SK-N-SH (cell line): ENCODE measurements at regions not wholly inside any gene's neighbourhood (a gene's known extent, or its start where the extent isn't known, plus 50 kb on each side); places are given as distances from the start of the nearest gene placed in this dataset.

Experiments
- CTCF ChIA-PET: fragments of 300-600, 350-600 bp; formaldehyde crosslinking; extraction: SDS; loops from one replicate; lab custom pipeline; 2021; lab: Yijun Ruan, JAX
- POLR2A ChIA-PET: fragments of 350-600 bp; sonication (Branson Sonifier 250); formaldehyde crosslinking; extraction: SDS; loops from one replicate; lab custom pipeline; 2020; ENCODE audit warnings: antibody characterized with exemption, inconsistent platforms; lab: Yijun Ruan, JAX
- DNase-seq: peaks from one replicate; pipeline ENCODE4 v3.0.0; 2012
- H2AFZ ChIP-seq: fragments of 200-600 bp; sonication (generic); 2 replicates; pipeline ENCODE4 v1.8.1; 2016; ENCODE audit warnings: antibody characterized with exemption, mild to moderate bottlenecking, low read depth
- H3F3A ChIP-seq: fragments of 200-600 bp; sonication (generic); replicated peaks from 2 replicates; pipeline ENCODE3; 2016; ENCODE audit warnings: antibody characterized with exemption, mild to moderate bottlenecking; ENCODE audit not compliant: insufficient read depth
- H3K27ac ChIP-seq, 2 experiments: fragments of 200-500 bp in 1 of 2; fragments of 200-600 bp in 1 of 2; sonication (Bioruptor generic) in 1 of 2; sonication (generic), shearing (Covaris generic) in 1 of 2; 2 replicates each; pipeline versions ENCODE4 v1.5.1 to v1.6.1; 2014 to 2016; ENCODE audit warnings: low read depth in 2 of 2, inconsistent platforms in 1 of 2, low read length in 1 of 2, mild to moderate bottlenecking in 1 of 2, mixed read lengths in 1 of 2
- H3K27me3 ChIP-seq: fragments of 200-600 bp; sonication (generic), shearing (Covaris generic); 2 replicates; pipeline ENCODE4 v1.6.1; 2016; ENCODE audit warnings: mixed run types; ENCODE audit not compliant: insufficient read depth
- H3K36me3 ChIP-seq, 2 experiments: fragments of 200-500 bp in 1 of 2; fragments of 200-600 bp in 1 of 2; sonication (Bioruptor generic) in 1 of 2; sonication (generic) in 1 of 2; replicated peaks in 1 of 2; 2 replicates each; pipeline versions ENCODE3 to v1.5.1; 2014 to 2016; ENCODE audit warnings: low read length in 1 of 2, mild to moderate bottlenecking in 1 of 2; ENCODE audit not compliant: insufficient read depth in 2 of 2, control insufficient read depth in 1 of 2
- H3K4me1 ChIP-seq, 2 experiments: fragments of 200-500 bp in 1 of 2; fragments of 200-600 bp in 1 of 2; sonication (Bioruptor generic) in 1 of 2; sonication (generic), shearing (Covaris generic) in 1 of 2; 2 replicates each; pipeline versions ENCODE4 v1.5.1 to v1.6.1; 2014 to 2016; ENCODE audit warnings: low read depth in 1 of 2, low read length in 1 of 2, mixed run types in 1 of 2; ENCODE audit not compliant: insufficient read depth in 2 of 2, control insufficient read depth in 1 of 2
- H3K4me2 ChIP-seq: fragments of 200-600 bp; sonication (generic), shearing (Covaris generic); 2 replicates; pipeline ENCODE4 v1.6.1; 2017; ENCODE audit warnings: mixed run types
- H3K4me3 ChIP-seq, 2 experiments: fragments of 200-500 bp in 1 of 2; fragments of 200-600 bp in 1 of 2; sonication (Bioruptor generic) in 1 of 2; sonication (generic), shearing (Covaris generic) in 1 of 2; 2 replicates each; pipeline versions ENCODE4 v1.5.1 to v1.8.1; 2014 to 2016; ENCODE audit warnings: low read depth in 2 of 2, inconsistent platforms in 1 of 2, low read length in 1 of 2, mild to moderate bottlenecking in 1 of 2, mixed read lengths in 1 of 2, moderate library complexity in 1 of 2
- H3K79me2 ChIP-seq: fragments of 200-600 bp; sonication (generic); 2 replicates; pipeline ENCODE4 v1.8.1; 2017; ENCODE audit warnings: mild to moderate bottlenecking; ENCODE audit not compliant: insufficient read depth
- H3K9ac ChIP-seq: fragments of 200-600 bp; sonication (generic); 2 replicates; pipeline ENCODE4 v1.6.1; 2017; ENCODE audit warnings: mixed run types
- H3K9me2 ChIP-seq: fragments of 200-600 bp; sonication (generic); 2 replicates; pipeline ENCODE4 v1.6.1; 2017; ENCODE audit warnings: mixed run types
- H3K9me3 ChIP-seq: fragments of 200-600 bp; sonication (generic); 2 replicates; pipeline ENCODE4 v1.6.1; 2017; ENCODE audit warnings: mixed run types, mild to moderate bottlenecking, moderate library complexity
- H4K20me1 ChIP-seq: fragments of 200-600 bp; sonication (generic); 2 replicates; pipeline ENCODE4 v1.6.1; 2017; ENCODE audit warnings: mild to moderate bottlenecking, mixed run types; ENCODE audit not compliant: insufficient read depth
- ELF1 ChIP-seq: IDR thresholded peaks from 2 replicates; pipeline ENCODE4 v1.4.0; 2012
- EZH2phosphoT487 ChIP-seq: fragments of 200-600 bp; sonication (generic); IDR thresholded peaks from 2 replicates; pipeline ENCODE4 v1.6.1; 2017; ENCODE audit warnings: low read depth, mixed run types, mild to moderate bottlenecking, antibody characterized with exemption, moderate library complexity, borderline replicate concordance
- FOXJ3 ChIP-seq: sonication (generic); formaldehyde crosslinking; IDR thresholded peaks from 2 replicates; pipeline ENCODE4 v1.5.1; 2020; ENCODE audit warnings: mild to moderate bottlenecking, missing genetic modification reagents
- FOXM1 ChIP-seq: IDR thresholded peaks from 2 replicates; pipeline ENCODE4 v1.4.0; 2012; ENCODE audit warnings: low read depth, mild to moderate bottlenecking
- GABPA ChIP-seq: IDR thresholded peaks from 2 replicates; pipeline ENCODE4 v1.4.0; 2012; ENCODE audit warnings: low read depth, mild to moderate bottlenecking
- GATA2 ChIP-seq: sonication (generic); formaldehyde crosslinking; IDR thresholded peaks from 2 replicates; pipeline ENCODE4 v1.5.0; 2020; ENCODE audit warnings: mild to moderate bottlenecking, missing genetic modification reagents
- MEF2A ChIP-seq: IDR thresholded peaks from 2 replicates; pipeline ENCODE4 v1.4.0; 2012; ENCODE audit warnings: low read depth, borderline replicate concordance
- MXI1 ChIP-seq: IDR thresholded peaks from 2 replicates; pipeline ENCODE4 v1.6.1; 2012; ENCODE audit warnings: mild to moderate bottlenecking, low read depth, low read length, improper control_type of control experiment
- NFIC ChIP-seq: IDR thresholded peaks from 2 replicates; pipeline ENCODE4 v1.4.0; 2012; ENCODE audit warnings: borderline replicate concordance
- POLR2AphosphoS5 ChIP-seq: IDR thresholded peaks from 2 replicates; pipeline ENCODE4 v1.6.1; 2012; ENCODE audit warnings: low read depth, low read length
- RCOR1 ChIP-seq: fragments of 150-350 bp; IDR thresholded peaks from 2 replicates; pipeline ENCODE4 v1.6.1; 2017; ENCODE audit warnings: antibody characterized with exemption, low read length
- SIN3A ChIP-seq: IDR thresholded peaks from 2 replicates; pipeline ENCODE4 v1.6.1; 2012; ENCODE audit warnings: low read depth, mild to moderate bottlenecking, low read length, moderate library complexity, borderline replicate concordance
- SMC3 ChIP-seq: IDR thresholded peaks from 2 replicates; pipeline ENCODE4 v1.6.1; 2012; ENCODE audit warnings: low read depth, low read length, improper control_type of control experiment
- WGBS: methylation state at CpG from one replicate; pipeline ENCODE4 v1.1.6; 2017; ENCODE audit warnings: low lambda C conversion rate; 5-methylcytosine and 5-hydroxymethylcytosine counted together
- TF ChIP-seq, protein P1 (sequence below): IDR thresholded peaks from 2 replicates; pipeline ENCODE4 v1.6.1; 2012; ENCODE audit warnings: mild to moderate bottlenecking, low read depth, low read length, moderate library complexity
- TF ChIP-seq, protein P2 (sequence below): IDR thresholded peaks from 2 replicates; pipeline ENCODE4 v1.4.0; 2012; ENCODE audit warnings: low read depth, borderline replicate concordance
- TF ChIP-seq, protein P3 (sequence below): IDR thresholded peaks from 2 replicates; pipeline ENCODE4 v1.4.0; 2012; ENCODE audit warnings: low read depth
- TF ChIP-seq, protein P4 (sequence below): IDR thresholded peaks from 2 replicates; pipeline ENCODE4 v1.4.0; 2012; ENCODE audit warnings: low read depth, borderline replicate concordance

DNA sequence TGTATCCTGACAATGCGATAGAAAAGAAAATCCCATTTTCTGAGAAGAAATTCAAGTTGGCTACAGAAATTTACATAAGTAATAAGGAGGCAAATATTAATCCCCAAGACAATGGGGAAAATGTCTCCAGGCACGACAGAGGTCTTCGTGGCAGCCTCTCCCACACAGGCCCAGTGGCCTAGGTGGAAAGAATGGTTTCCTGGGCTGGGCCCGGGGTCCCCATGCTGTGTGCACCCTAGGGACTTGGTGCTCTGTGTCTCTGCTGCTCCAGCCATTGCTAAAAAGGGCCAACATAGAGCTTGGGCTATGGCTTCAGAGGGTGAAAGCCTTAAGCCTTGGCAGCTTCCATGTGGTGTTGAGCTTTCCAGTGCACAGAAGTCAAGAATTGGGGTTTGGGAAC, 102.5 kb upstream of the LYPLAL1 start (continued):
- TF ChIP-seq, protein P1, sequence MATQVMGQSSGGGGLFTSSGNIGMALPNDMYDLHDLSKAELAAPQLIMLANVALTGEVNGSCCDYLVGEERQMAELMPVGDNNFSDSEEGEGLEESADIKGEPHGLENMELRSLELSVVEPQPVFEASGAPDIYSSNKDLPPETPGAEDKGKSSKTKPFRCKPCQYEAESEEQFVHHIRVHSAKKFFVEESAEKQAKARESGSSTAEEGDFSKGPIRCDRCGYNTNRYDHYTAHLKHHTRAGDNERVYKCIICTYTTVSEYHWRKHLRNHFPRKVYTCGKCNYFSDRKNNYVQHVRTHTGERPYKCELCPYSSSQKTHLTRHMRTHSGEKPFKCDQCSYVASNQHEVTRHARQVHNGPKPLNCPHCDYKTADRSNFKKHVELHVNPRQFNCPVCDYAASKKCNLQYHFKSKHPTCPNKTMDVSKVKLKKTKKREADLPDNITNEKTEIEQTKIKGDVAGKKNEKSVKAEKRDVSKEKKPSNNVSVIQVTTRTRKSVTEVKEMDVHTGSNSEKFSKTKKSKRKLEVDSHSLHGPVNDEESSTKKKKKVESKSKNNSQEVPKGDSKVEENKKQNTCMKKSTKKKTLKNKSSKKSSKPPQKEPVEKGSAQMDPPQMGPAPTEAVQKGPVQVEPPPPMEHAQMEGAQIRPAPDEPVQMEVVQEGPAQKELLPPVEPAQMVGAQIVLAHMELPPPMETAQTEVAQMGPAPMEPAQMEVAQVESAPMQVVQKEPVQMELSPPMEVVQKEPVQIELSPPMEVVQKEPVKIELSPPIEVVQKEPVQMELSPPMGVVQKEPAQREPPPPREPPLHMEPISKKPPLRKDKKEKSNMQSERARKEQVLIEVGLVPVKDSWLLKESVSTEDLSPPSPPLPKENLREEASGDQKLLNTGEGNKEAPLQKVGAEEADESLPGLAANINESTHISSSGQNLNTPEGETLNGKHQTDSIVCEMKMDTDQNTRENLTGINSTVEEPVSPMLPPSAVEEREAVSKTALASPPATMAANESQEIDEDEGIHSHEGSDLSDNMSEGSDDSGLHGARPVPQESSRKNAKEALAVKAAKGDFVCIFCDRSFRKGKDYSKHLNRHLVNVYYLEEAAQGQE, result no peak
- TF ChIP-seq RCOR1 (no peak), FOXM1 (no peak)

DNA sequence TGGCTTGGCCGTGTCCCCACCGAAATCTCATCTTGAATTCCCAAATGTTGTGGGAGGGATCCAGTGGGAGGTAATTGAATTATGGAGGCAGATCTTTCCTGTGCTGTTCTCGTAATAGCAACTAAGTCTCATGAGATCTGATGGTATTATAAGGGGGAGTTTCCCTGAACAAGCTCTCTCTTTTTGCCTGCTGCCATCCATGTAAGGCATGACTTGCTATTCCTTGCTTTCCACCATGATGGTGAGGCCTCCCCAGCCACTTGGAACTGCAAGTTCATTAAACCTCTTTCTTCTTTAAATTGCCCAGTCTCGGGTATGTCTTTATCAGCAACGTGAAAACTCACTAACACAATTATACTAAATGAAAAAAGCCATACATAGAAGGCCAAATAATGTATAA, 101.3 kb upstream of the LYPLAL1 start:
- H3K79me2 ChIP-seq, result no peaks in the 10 kb centered on the region
- TF ChIP-seq NFIC, result no peak
- TF ChIP-seq, protein P2, sequence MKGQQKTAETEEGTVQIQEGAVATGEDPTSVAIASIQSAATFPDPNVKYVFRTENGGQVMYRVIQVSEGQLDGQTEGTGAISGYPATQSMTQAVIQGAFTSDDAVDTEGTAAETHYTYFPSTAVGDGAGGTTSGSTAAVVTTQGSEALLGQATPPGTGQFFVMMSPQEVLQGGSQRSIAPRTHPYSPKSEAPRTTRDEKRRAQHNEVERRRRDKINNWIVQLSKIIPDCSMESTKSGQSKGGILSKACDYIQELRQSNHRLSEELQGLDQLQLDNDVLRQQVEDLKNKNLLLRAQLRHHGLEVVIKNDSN, result no peak
- TF ChIP-seq, protein P1, result no peak
- no peak for TF ChIP-seq ELF1
- no peak for TF ChIP-seq MXI1
- TF ChIP-seq SIN3A, result no peak
- TF ChIP-seq FOXJ3 (CRISPR knock-in tag), result no peak
- TF ChIP-seq POLR2AphosphoS5, result no peak
- no peak for TF ChIP-seq GABPA
- TF ChIP-seq EZH2phosphoT487, result no peak
- TF ChIP-seq MEF2A, result no peak
- no peak for TF ChIP-seq GATA2 (CRISPR knock-in tag)
- TF ChIP-seq, protein P3, sequence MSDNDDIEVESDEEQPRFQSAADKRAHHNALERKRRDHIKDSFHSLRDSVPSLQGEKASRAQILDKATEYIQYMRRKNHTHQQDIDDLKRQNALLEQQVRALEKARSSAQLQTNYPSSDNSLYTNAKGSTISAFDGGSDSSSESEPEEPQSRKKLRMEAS, result no peak
- TF ChIP-seq SMC3, result no peak
- TF ChIP-seq, protein P4, sequence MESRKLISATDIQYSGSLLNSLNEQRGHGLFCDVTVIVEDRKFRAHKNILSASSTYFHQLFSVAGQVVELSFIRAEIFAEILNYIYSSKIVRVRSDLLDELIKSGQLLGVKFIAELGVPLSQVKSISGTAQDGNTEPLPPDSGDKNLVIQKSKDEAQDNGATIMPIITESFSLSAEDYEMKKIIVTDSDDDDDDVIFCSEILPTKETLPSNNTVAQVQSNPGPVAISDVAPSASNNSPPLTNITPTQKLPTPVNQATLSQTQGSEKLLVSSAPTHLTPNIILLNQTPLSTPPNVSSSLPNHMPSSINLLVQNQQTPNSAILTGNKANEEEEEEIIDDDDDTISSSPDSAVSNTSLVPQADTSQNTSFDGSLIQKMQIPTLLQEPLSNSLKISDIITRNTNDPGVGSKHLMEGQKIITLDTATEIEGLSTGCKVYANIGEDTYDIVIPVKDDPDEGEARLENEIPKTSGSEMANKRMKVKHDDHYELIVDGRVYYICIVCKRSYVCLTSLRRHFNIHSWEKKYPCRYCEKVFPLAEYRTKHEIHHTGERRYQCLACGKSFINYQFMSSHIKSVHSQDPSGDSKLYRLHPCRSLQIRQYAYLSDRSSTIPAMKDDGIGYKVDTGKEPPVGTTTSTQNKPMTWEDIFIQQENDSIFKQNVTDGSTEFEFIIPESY, result no peak
- TF ChIP-seq, all 33 proteins: peak for 0
- Histone ChIP-seq H3K36me3 (no peaks in the 10 kb centered on the region), H3K4me1 (peaks cover 0 to under 1% of the 10 kb centered on the region in 2 experiments; a peak in 2 of 4 replicates), H3K4me3 (no peak overlapping the region), H3K9me2 (no peaks in the 10 kb centered on the region), H4K20me1 (no peaks in the 10 kb centered on the region), H3K27ac (no peak overlapping the region), H3K9me3 (no peaks in the 10 kb centered on the region), H3F3A (peaks cover 3% of the 10 kb centered on the region), H2AFZ (no peak overlapping the region), H3K27me3 (no peaks in the 10 kb centered on the region), H3K4me2 (no peak overlapping the region), H3K9ac (no peak overlapping the region)
- no peak for DNase-seq
- POLR2A ChIA-PET, result no interaction called here
- WGBS, result 82% methylated on average over 5 of the region's 5 CpGs
- CTCF ChIA-PET, result no interaction called here
